Parathyroid adenoma (tissue), 2 donors: ENCODE measurements at regions not wholly inside any gene's neighbourhood (a gene's known extent, or its start where the extent isn't known, plus 50 kb on each side); places are given as distances from the start of the nearest gene placed in this dataset.

Experiments
- H2AFZ ChIP-seq: fragments of 300-600 bp; sonication (generic); one replicate; pipeline ENCODE4 v1.7.0; 2017; ENCODE audit warnings: antibody characterized with exemption, mild to moderate bottlenecking
- H3K27ac ChIP-seq: fragments of 300-600 bp; sonication (generic); one replicate; pipeline ENCODE4 v1.7.0; 2017
- H3K27me3 ChIP-seq: fragments of 300-600 bp; sonication (generic); one replicate; pipeline ENCODE4 v1.7.0; 2017; ENCODE audit warnings: low read length; ENCODE audit not compliant: control insufficient read depth, insufficient read depth
- H3K36me3 ChIP-seq: fragments of 300-600 bp; sonication (generic); one replicate; pipeline ENCODE4 v1.7.0; 2017; ENCODE audit warnings: low read length; ENCODE audit not compliant: control insufficient read depth, insufficient read depth
- H3K4me1 ChIP-seq: fragments of 300-600 bp; sonication (generic); one replicate; pipeline ENCODE4 v1.7.0; 2017; ENCODE audit warnings: control low read depth
- H3K4me2 ChIP-seq: fragments of 300-600 bp; sonication (generic); one replicate; pipeline ENCODE4 v1.7.0; 2017; ENCODE audit warnings: low read length
- H3K4me3 ChIP-seq: fragments of 300-600 bp; sonication (generic); one replicate; pipeline ENCODE4 v1.7.0; 2017; ENCODE audit warnings: low read depth, low read length
- H3K79me2 ChIP-seq: fragments of 300-600 bp; sonication (generic); one replicate; pipeline ENCODE4 v1.7.0; 2017; ENCODE audit warnings: control low read depth
- H3K9ac ChIP-seq: fragments of 300-600 bp; sonication (generic); one replicate; pipeline ENCODE4 v1.7.0; 2017; ENCODE audit warnings: mild to moderate bottlenecking
- H3K9me3 ChIP-seq: fragments of 300-600 bp; sonication (generic); one replicate; pipeline ENCODE4 v1.7.0; 2017; ENCODE audit warnings: low read length; ENCODE audit not compliant: control insufficient read depth
- CTCF ChIP-seq: fragments of 300-600 bp; sonication (generic); IDR thresholded peaks from one replicate; pipeline ENCODE4 v1.7.0; 2017; ENCODE audit warnings: antibody characterized with exemption, mild to moderate bottlenecking
- donor health status: primary hyperparathyroidism.

GRCh38 chr20:11726026-11726425 lies 191.7 kb upstream of the BTBD3 start:
- no peaks in the 10 kb centered on the region for H3K36me3 ChIP-seq
- no peak overlapping the region for H3K9ac ChIP-seq
- H2AFZ ChIP-seq, result no peak overlapping the region
- no peaks in the 10 kb centered on the region for H3K79me2 ChIP-seq
- H3K4me1 ChIP-seq, result no peaks in the 10 kb centered on the region
- H3K27ac ChIP-seq, result no peak overlapping the region
- H3K4me3 ChIP-seq, result no peak overlapping the region
- no peak for TF ChIP-seq CTCF
- H3K27me3 ChIP-seq, result no peaks in the 10 kb centered on the region
- H3K9me3 ChIP-seq, result no peaks in the 10 kb centered on the region
- no peak overlapping the region for H3K4me2 ChIP-seq

- Histone ChIP-seq H3K36me3 (no peaks in the 10 kb centered on the region), H3K4me3 (no peak overlapping the region), H3K9me3 (no peaks in the 10 kb centered on the region), H3K4me2 (no peak overlapping the region), H2AFZ (no peak overlapping the region), H3K27me3 (no peaks in the 10 kb centered on the region), H3K4me1 (no peaks in the 10 kb centered on the region), H3K9ac (no peak overlapping the region), H3K27ac (no peak overlapping the region), H3K79me2 (no peaks in the 10 kb centered on the region)
- no peak for TF ChIP-seq CTCF
Observed at GRCh38 chr20:11727708-11728107, 190.0 kb upstream of the BTBD3 start.

GRCh38 chr20:11728937-11729336 lies 188.8 kb upstream of the BTBD3 start:
- no peaks in the 10 kb centered on the region for H3K79me2 ChIP-seq
- no peak for TF ChIP-seq CTCF
- no peaks in the 10 kb centered on the region for H3K4me1 ChIP-seq
- H3K9ac ChIP-seq, result no peak overlapping the region
- H3K36me3 ChIP-seq, result no peaks in the 10 kb centered on the region
- no peak overlapping the region for H3K4me3 ChIP-seq
- no peaks in the 10 kb centered on the region for H3K9me3 ChIP-seq
- no peak overlapping the region for H2AFZ ChIP-seq
- no peak overlapping the region for H3K4me2 ChIP-seq
- H3K27ac ChIP-seq, result no peak overlapping the region
- H3K27me3 ChIP-seq, result no peaks in the 10 kb centered on the region

- no peaks in the 10 kb centered on the region for H3K79me2 ChIP-seq
- H3K27me3 ChIP-seq, result no peaks in the 10 kb centered on the region
Observed at GRCh38 chr20:11729806-11730205, 187.9 kb upstream of the BTBD3 start.

More at GRCh38 chr20:11729806-11730205, 187.9 kb upstream of the BTBD3 start:
- H3K9me3 ChIP-seq, result no peaks in the 10 kb centered on the region
- H3K4me3 ChIP-seq, result no peak overlapping the region
- TF ChIP-seq CTCF, result no peak
- H3K4me2 ChIP-seq, result no peak overlapping the region
- H3K36me3 ChIP-seq, result no peaks in the 10 kb centered on the region
- no peak overlapping the region for H2AFZ ChIP-seq
- H3K4me1 ChIP-seq, result no peaks in the 10 kb centered on the region
- H3K9ac ChIP-seq, result no peak overlapping the region
- no peak overlapping the region for H3K27ac ChIP-seq
